HEK293 (cell line): ENCODE measurements at regions not wholly inside any gene's neighbourhood (a gene's known extent, or its start where the extent isn't known, plus 50 kb on each side); places are given as distances from the start of the nearest gene placed in this dataset.

Source experiments
- CTCF ChIP-seq: fragments of 450-650 bp; formaldehyde crosslinking; IDR thresholded peaks from 2 replicates; pipeline ENCODE4 v1.5.1; 2016; ENCODE audit warnings: missing biosample characterization, missing genetic modification characterization
- KLF16 ChIP-seq: fragments of 450-650 bp; formaldehyde crosslinking; IDR thresholded peaks from 2 replicates; pipeline ENCODE4 v1.5.1; 2017; ENCODE audit warnings: missing biosample characterization, missing genetic modification characterization
- MEIS1 ChIP-seq: sonication (generic); formaldehyde crosslinking; IDR thresholded peaks from 2 replicates; pipeline ENCODE4 v1.8.1; 2022; ENCODE audit warnings: missing genetic modification reagents, mild to moderate bottlenecking, borderline replicate concordance
- REST ChIP-seq: fragments of 450-650 bp; formaldehyde crosslinking; IDR thresholded peaks from 2 replicates; pipeline ENCODE4 v1.5.1; 2016; ENCODE audit warnings: missing biosample characterization, missing genetic modification characterization
- SCRT2 ChIP-seq: fragments of 450-650 bp; formaldehyde crosslinking; IDR thresholded peaks from 2 replicates; pipeline ENCODE4 v1.5.1; 2016; ENCODE audit warnings: missing biosample characterization, missing genetic modification characterization
- ZBTB7A ChIP-seq: fragments of 450-650 bp; formaldehyde crosslinking; IDR thresholded peaks from 2 replicates; pipeline ENCODE4 v1.5.1; 2016; ENCODE audit warnings: low read depth, missing biosample characterization, missing genetic modification characterization
- ZNF140 ChIP-seq: fragments of 450-650 bp; formaldehyde crosslinking; IDR thresholded peaks from 2 replicates; pipeline ENCODE4 v1.5.1; 2016; ENCODE audit warnings: missing biosample characterization, missing genetic modification characterization
- ZNF175 ChIP-seq: fragments of 450-650 bp; formaldehyde crosslinking; IDR thresholded peaks from 2 replicates; pipeline ENCODE4 v1.5.1; 2016; ENCODE audit warnings: missing biosample characterization, missing genetic modification characterization
- ZNF302 ChIP-seq: fragments of 450-650 bp; formaldehyde crosslinking; IDR thresholded peaks from 2 replicates; pipeline ENCODE4 v1.5.1; 2016; ENCODE audit warnings: missing biosample characterization, missing genetic modification characterization, low read depth
- ZNF391 ChIP-seq: fragments of 450-650 bp; formaldehyde crosslinking; IDR thresholded peaks from 2 replicates; pipeline ENCODE4 v1.5.1; 2016; ENCODE audit warnings: low read depth, missing biosample characterization, missing genetic modification characterization, borderline replicate concordance
- ZNF404 ChIP-seq: fragments of 450-650 bp; formaldehyde crosslinking; IDR thresholded peaks from 2 replicates; pipeline ENCODE4 v1.5.1; 2017; ENCODE audit warnings: missing biosample characterization, missing genetic modification characterization
- ZNF449 ChIP-seq: fragments of 450-650 bp; formaldehyde crosslinking; IDR thresholded peaks from 2 replicates; pipeline ENCODE4 v1.5.1; 2017; ENCODE audit warnings: missing biosample characterization, mild to moderate bottlenecking, missing genetic modification characterization, moderate library complexity
- ZNF488 ChIP-seq: fragments of 450-650 bp; formaldehyde crosslinking; IDR thresholded peaks from 2 replicates; pipeline ENCODE4 v1.5.1; 2016; ENCODE audit warnings: missing biosample characterization, missing genetic modification characterization
- ZNF791 ChIP-seq: fragments of 450-650 bp; formaldehyde crosslinking; IDR thresholded peaks from 2 replicates; pipeline ENCODE4 v1.5.1; 2016; ENCODE audit warnings: missing biosample characterization, missing genetic modification characterization

- TF ChIP-seq ZNF404 (tag by site-specific recombination) (no peak), ZNF391 (tag by site-specific recombination) (no peak), REST (tag by site-specific recombination) (no peak), MEIS1 (no peak), CTCF (tag by site-specific recombination) (no peak), ZNF302 (tag by site-specific recombination) (no peak), ZNF140 (no peak), KLF16 (tag by site-specific recombination) (no peak), ZNF791 (tag by site-specific recombination) (no peak), ZNF488 (tag by site-specific recombination) (no peak), SCRT2 (tag by site-specific recombination) (no peak), ZNF449 (no peak), ZNF175 (tag by site-specific recombination) (no peak), ZBTB7A (no peak)
These were observed 132.8 kb upstream of the TAF11L2 start for GRCh38 chr5:17364987-17365810.
